NCI-H82 (cell line): ENCODE measurements at regions not wholly inside any gene's neighbourhood (a gene's known extent, or its start where the extent isn't known, plus 50 kb on each side); places are given as distances from the start of the nearest gene placed in this dataset.
"Not testable (repeated sequence)": the region's sequence is repeated elsewhere in the genome, so short reads cannot be mapped to it uniquely, and the experiment has no call there.

Experiments used
- DNase-seq: peaks from one replicate; lab custom pipeline; 2025; lab: John Stamatoyannopoulos, UW

DNA sequence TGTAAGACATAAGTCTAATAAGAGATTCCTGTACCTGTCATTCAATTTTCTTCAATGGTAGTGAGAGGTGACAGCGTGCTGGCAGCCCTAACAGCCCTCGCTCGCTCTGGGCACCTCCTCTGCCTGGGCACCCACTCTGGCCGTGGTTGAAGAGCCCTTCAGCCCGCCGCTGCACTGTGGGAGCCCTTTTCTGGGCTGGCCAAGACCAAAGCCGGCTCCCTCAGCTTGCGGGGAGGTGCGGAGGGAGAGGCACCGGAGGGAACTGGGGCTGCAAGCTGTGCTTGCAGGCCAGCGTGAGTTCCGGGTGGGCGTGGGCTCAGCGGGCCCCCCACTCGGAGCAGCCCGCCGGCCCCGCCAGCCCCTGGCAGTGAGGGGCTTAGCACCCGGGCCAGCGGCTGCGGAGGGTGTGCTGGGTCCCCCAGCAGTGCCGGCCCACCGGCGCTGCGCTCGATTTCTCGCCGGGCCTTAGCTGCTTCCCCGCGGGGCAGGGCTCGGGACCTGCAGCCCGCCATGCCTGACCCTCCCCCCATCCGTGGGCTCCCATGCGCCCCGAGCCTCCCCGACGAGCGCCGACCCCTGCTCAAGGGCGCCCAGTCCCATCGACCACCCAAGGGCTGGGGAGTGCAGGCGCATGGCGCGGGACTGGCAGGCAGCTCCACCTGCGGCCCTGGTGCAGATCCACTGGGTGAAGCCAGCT is 816.6 kb upstream of the TENM4 start:
- not testable (repeated sequence) for DNase-seq

DNA sequence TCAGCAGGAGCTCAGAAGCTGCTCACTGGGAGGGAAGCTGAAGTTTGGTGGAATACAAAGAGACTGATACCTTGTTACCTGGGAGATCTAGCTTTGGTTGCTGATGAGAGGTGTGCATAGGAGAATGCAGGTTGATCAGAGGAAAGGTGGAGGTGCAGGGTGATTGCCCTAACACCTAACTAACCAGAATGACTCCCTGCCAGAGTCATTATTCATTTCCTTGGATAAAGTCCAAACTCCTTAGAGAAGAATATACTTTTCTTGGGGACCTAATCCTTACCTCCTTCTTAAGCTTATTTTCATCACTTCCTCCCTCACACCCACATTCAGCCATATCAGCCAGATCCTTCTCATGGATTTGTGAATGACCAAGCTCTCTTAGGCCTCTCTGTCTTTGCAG is 814.2 kb upstream of the TENM4 start:
- no peak for DNase-seq

GRCh38 chr11:80241766-80242165 is 800.9 kb upstream of the TENM4 start:
- no peak for DNase-seq

GRCh38 chr11:80240245-80240644 is 799.4 kb upstream of the TENM4 start:
- DNase-seq: no peak

DNA sequence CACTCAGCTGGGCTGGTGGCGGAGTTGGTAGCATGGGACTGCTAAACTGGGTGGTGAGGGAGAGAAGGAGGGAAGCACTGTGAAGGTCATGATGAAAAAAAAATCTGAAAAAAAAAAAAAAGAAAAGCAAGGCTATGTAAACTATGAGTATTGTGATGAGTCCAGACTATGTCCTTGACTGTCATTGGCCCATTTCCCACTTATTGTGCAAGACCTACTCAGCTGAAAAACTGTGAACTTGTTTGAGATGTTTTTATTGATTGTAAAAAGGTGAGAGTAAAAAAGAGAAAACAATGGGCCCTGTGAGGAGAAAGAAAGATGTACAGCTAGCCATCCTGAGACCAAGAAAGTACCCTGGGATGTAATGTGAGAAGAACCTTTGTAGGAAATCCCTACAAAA is 798.4 kb upstream of the TENM4 start:
- DNase-seq: no peak

DNA sequence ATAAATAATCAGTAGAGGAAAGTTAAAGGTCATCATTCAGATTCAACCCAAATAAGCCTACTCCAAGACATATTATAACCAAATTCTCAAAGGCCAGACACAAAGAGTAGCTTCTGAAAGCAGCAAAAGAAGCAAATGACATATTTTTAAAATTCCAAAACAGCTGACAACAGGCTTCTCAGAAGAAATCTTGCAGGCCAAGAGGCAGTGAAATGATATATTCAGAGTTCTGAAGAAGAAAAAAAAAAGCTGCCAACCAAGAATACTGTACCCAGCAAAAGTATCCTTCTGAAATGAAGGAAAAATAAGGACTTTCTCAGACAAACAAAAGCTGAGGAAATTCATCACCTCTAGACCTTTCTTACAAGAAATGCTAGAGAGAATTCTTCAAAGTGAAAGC is 787.1 kb upstream of the TENM4 start:
- no peak for DNase-seq

DNA sequence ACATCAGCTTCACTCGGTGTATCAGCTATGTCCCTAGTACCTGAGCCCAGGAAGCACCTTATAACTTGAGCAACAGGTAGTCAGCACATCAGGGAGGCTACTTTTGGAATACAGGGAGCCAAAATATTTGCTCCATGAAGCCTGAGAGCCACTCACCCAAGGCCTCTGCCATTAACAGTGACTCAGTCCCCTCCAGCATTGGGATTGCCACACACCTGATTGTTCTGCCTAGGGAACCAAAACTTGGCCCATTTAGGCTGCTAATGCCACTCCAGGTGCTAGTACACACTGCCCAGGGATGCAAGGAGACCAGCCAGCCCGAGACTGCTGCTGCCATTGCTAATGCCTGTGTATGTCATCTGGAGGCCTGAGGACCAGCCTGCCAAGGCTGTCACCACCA is 773.6 kb upstream of the TENM4 start:
- DNase-seq: no peak

GRCh38 chr11:80211673-80212072 is 770.8 kb upstream of the TENM4 start:
- DNase-seq: no peak

- DNase-seq: no peak
Observed at GRCh38 chr11:80204021-80204420, 763.2 kb upstream of the TENM4 start.

- DNase-seq: no peak
Observed at GRCh38 chr11:80196932-80197554, 756.2 kb upstream of the TENM4 start.

DNA sequence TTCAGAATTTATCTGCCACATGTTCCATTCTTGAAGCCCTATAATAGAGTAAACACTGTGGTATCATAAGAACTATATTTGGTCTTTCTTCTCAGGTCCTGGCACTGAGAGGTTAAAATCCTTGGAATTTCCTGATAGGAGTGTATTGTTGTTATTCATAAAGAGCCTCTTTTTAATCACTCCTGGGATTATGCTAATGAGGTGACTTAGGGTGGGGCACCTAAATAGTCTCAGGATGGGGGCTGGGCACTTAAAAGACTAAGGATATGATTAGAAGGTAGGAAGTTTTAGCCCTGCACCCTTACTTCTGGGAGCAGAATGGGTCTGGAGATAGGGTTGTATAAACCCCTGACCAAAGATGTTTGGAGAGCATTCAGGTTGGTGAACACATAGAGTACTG is 755.2 kb upstream of the TENM4 start:
- no peak for DNase-seq

DNA sequence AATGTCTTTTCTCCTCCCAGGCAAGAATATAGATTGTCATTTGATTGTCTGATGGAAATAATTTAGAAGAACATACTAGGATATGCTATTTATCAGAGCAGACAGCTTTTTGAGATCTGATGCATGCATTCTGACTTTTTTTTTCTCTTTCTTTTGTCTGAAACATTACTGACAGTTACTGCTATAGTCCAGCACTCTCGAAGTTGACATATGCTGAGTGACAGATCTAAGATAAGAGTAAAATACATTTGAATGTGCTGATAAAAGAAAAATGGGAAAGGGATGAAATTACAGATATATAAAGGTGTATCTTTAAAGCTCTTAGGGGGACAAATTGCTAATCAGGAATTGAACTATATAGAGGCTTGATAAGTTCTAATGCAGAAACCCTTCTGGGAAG is 753.8 kb upstream of the TENM4 start:
- DNase-seq: no peak

DNA sequence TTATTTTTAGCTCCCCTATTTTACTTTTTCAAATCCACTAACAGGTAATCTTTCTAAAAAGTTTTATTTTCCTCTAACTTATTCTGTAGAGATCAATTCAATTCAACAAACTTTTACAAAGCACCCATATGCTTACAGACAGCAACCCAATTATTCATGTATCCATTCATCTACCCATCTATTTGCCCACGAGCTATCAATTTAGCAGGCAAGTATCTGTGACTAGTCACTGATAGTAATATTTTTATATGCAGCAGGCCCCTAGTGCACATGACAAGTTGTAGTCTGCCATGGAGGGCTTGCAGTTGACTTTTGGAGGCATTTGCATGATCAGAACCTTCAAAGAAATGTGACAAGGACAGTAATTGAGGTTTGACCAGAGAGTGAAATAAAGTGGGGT is 753.2 kb upstream of the TENM4 start:
- no peak for DNase-seq

DNA sequence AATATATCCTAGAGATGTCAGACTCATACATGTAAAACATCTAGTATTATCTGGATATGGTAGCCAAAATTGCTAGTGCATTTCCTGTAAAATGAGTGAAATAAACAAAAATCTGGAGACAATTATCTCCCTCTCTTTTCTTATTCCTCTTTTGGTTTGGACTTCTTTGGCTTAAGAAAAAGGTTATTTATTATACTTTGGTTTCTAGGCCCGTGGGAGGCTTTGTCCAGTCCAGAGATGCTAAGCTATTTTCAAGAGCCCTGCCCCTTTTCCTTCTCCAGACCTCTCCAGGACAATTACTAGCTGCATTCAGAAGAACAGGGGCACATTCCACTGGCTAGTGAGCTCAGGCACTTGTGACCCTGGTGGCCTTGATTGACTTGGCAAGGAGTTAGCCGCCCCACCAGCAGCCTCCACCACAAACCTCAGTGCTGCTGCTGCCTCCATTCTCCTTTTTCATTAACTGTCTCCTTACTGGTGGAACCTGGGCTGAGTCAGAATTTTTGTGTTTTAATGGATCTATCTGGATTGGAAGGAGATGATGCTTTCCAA is 747.3 kb upstream of the TENM4 start:
- DNase-seq: no peak

GRCh38 chr11:80186692-80187091 is 745.9 kb upstream of the TENM4 start:
- DNase-seq: no peak

DNA sequence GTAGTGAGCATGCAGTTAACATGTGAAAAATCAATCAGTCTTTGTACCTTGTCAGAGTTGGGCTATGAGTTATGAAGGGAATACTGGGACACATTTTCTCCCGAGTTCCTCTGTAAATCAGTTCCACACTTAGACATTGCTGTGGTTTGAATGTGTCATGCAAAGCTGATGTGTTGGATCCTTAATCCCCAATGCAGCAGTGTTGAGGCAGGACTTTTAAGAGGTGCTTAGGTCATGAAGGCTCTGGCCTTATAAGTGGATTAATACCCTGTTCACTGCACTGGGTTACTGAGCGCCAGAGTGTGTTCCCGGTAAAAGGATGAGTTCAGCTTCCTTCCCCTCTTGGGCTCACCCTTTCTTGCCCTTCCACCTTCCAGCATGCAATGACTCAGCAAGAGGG is 742.1 kb upstream of the TENM4 start:
- peak; percentile 41 for DNase-seq

GRCh38 chr11:80173371-80174136 is 732.7 kb upstream of the TENM4 start:
- no peak for DNase-seq

GRCh38 chr11:80168796-80169195 is 728.0 kb upstream of the TENM4 start:
- DNase-seq: no peak

- DNase-seq: no peak
Observed at GRCh38 chr11:80167766-80168165, 726.9 kb upstream of the TENM4 start.

DNA sequence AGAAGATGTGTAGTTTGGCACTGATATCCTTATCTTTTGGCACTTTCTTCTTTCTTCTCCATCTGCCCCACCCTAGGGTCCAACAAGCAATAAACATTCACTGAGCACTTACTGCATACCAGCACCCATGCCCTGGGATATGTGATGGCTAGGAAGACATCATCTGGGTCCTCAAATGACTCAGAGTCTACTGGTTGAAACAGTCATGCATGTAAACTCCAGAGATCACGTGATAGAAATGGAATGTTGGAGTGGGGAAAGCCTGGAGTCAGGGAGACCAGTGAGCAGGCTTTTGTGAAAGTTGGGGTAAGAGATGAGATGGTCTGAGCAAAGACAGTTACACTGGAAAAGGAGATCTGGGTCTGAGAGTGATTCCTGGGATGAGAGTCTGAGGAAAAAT is 724.9 kb upstream of the TENM4 start:
- DNase-seq: no peak

DNA sequence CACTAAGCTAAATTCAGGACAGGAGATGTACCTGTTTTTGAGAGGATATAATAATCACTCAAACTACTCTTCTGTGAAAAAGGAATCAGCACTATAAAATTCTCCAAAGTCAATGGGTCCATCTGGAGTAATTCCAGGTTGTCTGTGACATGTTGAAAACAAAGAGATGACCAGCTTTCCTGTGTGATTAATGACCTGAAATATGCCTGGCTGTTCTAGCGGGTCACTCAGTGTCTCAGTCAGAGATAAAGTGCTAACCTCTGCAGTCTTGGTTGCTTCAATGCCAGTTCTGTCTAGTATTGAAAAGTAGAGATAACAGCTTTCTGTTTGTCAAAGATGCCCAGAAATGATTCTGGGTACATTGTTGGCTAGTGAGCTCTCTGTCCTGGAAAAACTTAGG is 722.6 kb upstream of the TENM4 start:
- no peak for DNase-seq

DNA sequence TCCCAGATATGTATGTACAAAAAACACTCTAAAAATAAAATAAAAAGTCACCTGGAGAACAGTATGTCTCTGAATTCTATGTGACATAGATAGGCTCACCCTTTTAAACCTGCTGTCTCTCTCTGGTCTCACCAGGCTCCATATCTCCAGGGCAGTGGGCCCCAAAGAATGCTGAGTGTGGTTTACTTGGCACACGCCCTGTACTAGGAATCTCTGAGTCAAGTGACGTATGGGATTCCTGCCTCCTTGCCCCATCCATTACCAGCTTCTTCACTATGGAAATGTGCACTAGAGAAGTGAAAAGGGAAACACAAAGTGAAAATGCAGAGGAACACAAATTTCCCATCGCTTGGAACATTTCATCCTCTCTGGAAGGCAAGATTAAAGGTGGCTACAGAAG is 722.2 kb upstream of the TENM4 start:
- DNase-seq: no peak

DNA sequence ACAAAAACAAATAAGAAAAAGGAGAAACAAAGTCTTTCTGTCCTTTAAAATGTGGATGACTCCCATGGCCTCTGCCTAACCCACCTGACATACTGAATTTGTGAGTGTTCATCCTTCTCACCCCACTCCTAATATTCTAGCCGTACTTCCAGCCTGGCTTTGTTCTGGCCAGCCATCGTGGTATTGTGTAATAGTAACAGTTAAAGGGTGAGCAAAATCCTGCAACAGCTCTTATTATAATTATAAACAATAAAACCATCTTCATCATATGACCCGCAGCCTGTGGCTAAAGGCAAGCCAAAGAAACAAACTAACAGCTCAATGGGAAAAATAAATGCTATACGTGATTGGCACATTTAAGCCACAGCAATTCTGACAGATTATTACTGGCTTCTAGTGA is 721.6 kb upstream of the TENM4 start:
- DNase-seq: no peak
